ENCODE measurements at regions not wholly inside any gene's neighbourhood (a gene's known extent, or its start where the extent isn't known, plus 50 kb on each side); places are given as distances from the start of the nearest gene placed in this dataset.

DNA sequence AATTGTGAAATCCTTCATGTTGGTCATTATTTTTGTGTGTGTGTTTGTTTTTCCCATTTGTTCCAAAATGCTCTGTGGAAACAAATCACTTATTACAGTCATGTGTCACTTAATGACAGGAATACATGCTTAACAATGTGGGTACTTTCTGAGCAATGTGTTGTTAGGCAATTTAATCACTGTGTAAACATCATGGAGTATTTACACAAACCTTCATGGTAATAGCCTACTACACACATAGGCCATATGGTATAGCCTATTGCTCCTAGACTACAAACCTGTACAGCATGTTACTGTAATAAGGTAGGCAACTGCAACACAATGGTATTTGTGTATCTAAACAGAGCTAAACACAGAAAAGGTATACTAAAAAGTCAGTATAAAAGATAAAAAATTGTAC is 388.9 kb upstream of the PPP1R2C start:
- TF ChIP-seq, protein P1, sequence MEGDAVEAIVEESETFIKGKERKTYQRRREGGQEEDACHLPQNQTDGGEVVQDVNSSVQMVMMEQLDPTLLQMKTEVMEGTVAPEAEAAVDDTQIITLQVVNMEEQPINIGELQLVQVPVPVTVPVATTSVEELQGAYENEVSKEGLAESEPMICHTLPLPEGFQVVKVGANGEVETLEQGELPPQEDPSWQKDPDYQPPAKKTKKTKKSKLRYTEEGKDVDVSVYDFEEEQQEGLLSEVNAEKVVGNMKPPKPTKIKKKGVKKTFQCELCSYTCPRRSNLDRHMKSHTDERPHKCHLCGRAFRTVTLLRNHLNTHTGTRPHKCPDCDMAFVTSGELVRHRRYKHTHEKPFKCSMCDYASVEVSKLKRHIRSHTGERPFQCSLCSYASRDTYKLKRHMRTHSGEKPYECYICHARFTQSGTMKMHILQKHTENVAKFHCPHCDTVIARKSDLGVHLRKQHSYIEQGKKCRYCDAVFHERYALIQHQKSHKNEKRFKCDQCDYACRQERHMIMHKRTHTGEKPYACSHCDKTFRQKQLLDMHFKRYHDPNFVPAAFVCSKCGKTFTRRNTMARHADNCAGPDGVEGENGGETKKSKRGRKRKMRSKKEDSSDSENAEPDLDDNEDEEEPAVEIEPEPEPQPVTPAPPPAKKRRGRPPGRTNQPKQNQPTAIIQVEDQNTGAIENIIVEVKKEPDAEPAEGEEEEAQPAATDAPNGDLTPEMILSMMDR (IDR thresholded peaks at IDR 0.05; ENCODE audit: low read depth, low read length) = no peak
- TF ChIP-seq EZH2phosphoT487 (IDR thresholded peaks at IDR 0.05; ENCODE audit: low read depth) = no peak
